Astrocyte of the cerebellum (primary cell): ENCODE measurements at regions not wholly inside any gene's neighbourhood (a gene's known extent, or its start where the extent isn't known, plus 50 kb on each side); places are given as distances from the start of the nearest gene placed in this dataset.

Experiments used
- DNase-seq: peaks from one replicate; pipeline ENCODE4 v3.0.0-alpha.2; 2011; ENCODE audit warnings: low read depth
- H3K4me3 ChIP-seq: 2 replicates; pipeline ENCODE4 v1.5.1; 2011; ENCODE audit warnings: mild to moderate bottlenecking, low read depth, low read length, moderate library complexity
- CTCF ChIP-seq: IDR thresholded peaks from 2 replicates; pipeline ENCODE4 v1.5.1; 2012; ENCODE audit warnings: low read length, low read depth, moderate library complexity, mild to moderate bottlenecking; ENCODE audit errors: missing control alignments
- in situ Hi-C: cut with HindIII; loops from 2 replicates; pipeline ENCODE4 v1.10.0; 2017; ENCODE audit warnings: low sequenced_read_pairs

- DNase-seq = no peak
- in situ Hi-C loops = no loop called here
- TF ChIP-seq CTCF = no peak
- H3K4me3 ChIP-seq = no peak overlapping the region
These were observed 105.0 kb downstream of the ACKR3 start for GRCh38 chr2:236674646-236675045.

DNA sequence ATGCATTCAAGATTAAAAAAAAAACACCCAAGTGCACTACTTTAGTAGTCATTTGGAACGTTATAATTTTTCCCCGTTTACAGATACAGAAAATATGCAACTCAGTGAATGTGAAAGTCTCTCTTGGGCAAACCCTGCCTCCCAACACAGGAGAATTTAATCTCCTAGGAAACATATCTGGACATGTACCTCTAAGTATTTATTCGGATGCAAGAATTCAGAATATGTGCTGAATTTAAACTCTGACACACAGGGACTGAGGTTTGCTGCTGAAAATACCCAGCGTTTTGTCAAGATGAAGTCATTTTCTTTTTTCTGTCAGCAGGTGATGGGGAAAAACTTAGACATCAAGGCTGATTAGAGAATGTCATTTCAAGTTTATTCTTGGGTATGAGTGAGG is 105.4 kb downstream of the ACKR3 start:
- no peak overlapping the region for H3K4me3 ChIP-seq
- in situ Hi-C loops = no loop called here
- no peak for DNase-seq
- TF ChIP-seq CTCF = no peak

- H3K4me3 ChIP-seq = no peak overlapping the region
- TF ChIP-seq CTCF = no peak
- in situ Hi-C loops = no loop called here
- DNase-seq = no peak
These were observed 105.9 kb downstream of the ACKR3 start for GRCh38 chr2:236675526-236675925.

DNA sequence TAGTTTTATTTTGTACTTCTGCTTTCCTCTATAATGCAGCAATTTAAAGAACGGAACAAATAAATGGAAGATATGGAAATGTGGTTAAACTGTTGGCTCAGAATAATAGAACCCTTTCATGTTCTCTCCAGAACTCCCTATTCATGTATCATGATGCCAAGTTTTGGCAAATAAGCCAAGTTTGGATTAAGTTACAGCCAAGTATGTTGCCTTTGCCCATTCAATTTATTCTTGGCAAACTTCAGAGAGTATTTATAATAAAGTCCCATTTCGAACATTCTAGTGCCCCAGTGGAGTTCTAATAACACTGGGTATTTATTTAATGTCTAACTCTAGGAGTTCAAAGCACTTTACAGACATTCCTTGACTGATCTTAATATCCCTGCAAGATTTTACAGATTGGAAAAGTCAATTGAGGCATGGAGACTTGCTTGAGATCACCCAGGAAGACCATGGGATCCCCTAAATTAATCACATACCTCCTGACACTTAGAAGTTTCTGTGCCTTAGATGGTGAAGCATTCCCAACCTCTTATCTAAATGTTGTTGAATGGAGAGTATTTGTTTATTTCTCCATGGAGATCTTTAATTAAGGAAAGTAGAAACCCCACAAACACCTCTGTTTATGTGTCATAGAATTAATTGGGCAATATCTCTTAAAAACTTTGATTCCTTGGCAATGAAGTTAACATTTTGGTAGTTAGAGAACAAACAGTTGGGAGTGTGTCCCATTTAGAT is 106.7 kb downstream of the ACKR3 start:
- in situ Hi-C loops = no loop called here
- H3K4me3 ChIP-seq = no peak overlapping the region
- no peak for TF ChIP-seq CTCF
- peak; percentile 73 for DNase-seq

DNA sequence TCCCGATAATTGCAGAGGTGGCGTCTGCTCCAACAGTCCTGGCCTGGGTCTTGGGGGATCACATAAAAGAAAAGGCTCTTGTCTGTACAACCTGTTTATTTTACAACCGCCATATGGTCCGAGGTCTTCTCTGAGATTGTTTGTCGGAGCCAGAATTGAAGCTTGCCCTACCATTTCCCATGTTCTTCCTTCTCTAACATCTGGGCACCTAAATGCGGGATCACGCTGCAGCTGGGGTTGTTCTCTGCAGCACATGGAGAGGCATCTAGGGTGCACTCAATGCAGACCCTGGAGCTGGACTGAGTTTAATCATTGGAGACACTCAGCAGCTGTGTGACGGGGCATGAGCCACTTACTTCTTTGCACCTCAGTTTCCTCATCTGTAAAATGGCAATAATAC is 107.7 kb downstream of the ACKR3 start:
- no peak for DNase-seq
- no peak overlapping the region for H3K4me3 ChIP-seq
- TF ChIP-seq CTCF = no peak
- in situ Hi-C loops = no loop called here

DNA sequence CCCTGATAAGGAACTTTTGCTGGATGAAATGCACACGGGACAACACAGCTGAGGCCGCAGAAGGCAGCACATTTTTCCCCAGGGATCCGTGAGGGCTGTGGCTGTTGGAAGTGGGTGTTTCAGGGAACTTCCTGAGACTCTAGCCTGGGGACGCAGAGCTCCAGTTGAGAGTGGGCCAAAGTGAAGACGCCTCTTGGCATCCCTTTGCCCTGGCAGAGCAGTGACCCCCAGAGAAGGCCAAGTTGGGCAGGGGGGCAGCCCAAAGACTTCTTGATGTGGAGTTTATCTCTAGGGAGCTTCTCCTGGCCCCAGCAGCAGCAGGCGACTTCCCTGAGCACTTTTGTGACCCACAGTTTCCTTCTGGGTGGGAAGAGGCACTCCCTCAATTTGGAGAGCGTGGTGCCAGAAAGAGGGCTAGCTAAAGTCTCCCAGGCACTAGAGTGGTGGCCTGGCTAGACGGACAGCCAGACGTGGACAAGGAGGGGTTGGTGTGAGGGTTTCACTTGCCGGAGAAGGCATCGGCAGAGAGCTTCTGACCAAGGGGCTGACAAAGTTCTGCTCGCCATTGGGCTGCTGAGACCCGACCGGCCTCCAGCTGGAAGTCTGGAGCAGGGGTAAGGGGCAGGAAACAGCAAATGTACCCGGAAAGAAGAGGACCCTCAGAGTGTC is 108.8 kb downstream of the ACKR3 start:
- H3K4me3 ChIP-seq = no peak overlapping the region
- TF ChIP-seq CTCF = no peak
- DNase-seq = no peak
- in situ Hi-C loops = no loop called here
